Sigmoid colon (tissue), 6 donors: ENCODE measurements at regions not wholly inside any gene's neighbourhood (a gene's known extent, or its start where the extent isn't known, plus 50 kb on each side); places are given as distances from the start of the nearest gene placed in this dataset.

Source experiments
- DNase-seq: peaks from one replicate; pipeline ENCODE4 v3.0.0-alpha.2; 2019
- H3K27ac ChIP-seq, 4 donors: fragments of 200-600 bp; sonication (generic); one replicate each; pipeline ENCODE4 v1.5.1; 2016 to 2019; ENCODE audit warnings: mild to moderate bottlenecking in 1 of 4
- H3K27me3 ChIP-seq, 3 donors: fragments of 200-600 bp; sonication (generic); one replicate each; pipeline ENCODE4 v1.5.1; 2019; ENCODE audit warnings: mild to moderate bottlenecking in 1 of 3
- H3K36me3 ChIP-seq, 4 donors: fragments of 200-600 bp; sonication (generic); one replicate each; pipeline ENCODE4 v1.5.1; 2016 to 2019
- H3K4me1 ChIP-seq, 4 donors: fragments of 200-600 bp; sonication (generic); one replicate each; pipeline ENCODE4 v1.5.1; 2017 to 2019
- H3K4me3 ChIP-seq, 4 donors: fragments of 200-600 bp; sonication (generic); one replicate each; pipeline ENCODE4 v1.5.1; 2017 to 2019; ENCODE audit warnings: mild to moderate bottlenecking in 2 of 4, moderate library complexity in 1 of 4
- H3K9me3 ChIP-seq, 4 donors: fragments of 200-600 bp in 3 of 4; sonication (generic) in 3 of 4; one replicate each; pipeline versions ENCODE4 v1.5.1 to v1.6.1; 2013 to 2019
- EP300 ChIP-seq, 4 donors: sonication (generic); formaldehyde crosslinking; IDR thresholded peaks; one replicate each; pipeline ENCODE4 v1.6.1; 2017; ENCODE audit warnings: antibody characterized with exemption in 4 of 4
- POLR2A ChIP-seq, 2 donors: fragments of 450-650 bp; IDR thresholded peaks; one replicate each; pipeline ENCODE4 v1.6.1; 2016; ENCODE audit warnings: antibody characterized with exemption in 2 of 2, mild to moderate bottlenecking in 2 of 2, moderate library complexity in 2 of 2
- POLR2AphosphoS5 ChIP-seq, 4 donors: sonication (generic); formaldehyde crosslinking; IDR thresholded peaks; one replicate each; pipeline ENCODE4 v1.6.1; 2017; ENCODE audit warnings: antibody characterized with exemption in 4 of 4
- WGBS, 2 donors: extraction: QIAGEN DNeasy Blood & Tissue Kit; methylation state at CpG; one replicate each; pipeline ENCODE4 v1.1.7; 2013; 5-methylcytosine and 5-hydroxymethylcytosine counted together
- intact Hi-C: fragments of 100-400 bp; cut with DNase I; formaldehyde crosslinking; loops from one replicate; pipeline ENCODE4 v1.15.1; 2023
- TF ChIP-seq, protein P1 (sequence below), 4 experiments: fragments of 450-650 bp in 3 of 4; fragments of 200-600 bp in 1 of 4; IDR thresholded peaks; one replicate each; pipeline ENCODE4 v1.5.1; 2016 to 2019; ENCODE audit warnings: antibody characterized with exemption in 4 of 4, mild to moderate bottlenecking in 3 of 4, moderate library complexity in 2 of 4
- donor health status: healthy with polysubstance abuse.
- donor health status: healthy.

- Histone ChIP-seq H3K27me3 (no peaks in the 10 kb centered on the region), H3K9me3 (peaks cover 0 to 2% (median 0%) of the 10 kb centered on the region in 4 donors), H3K4me1 (no peaks in the 10 kb centered on the region), H3K4me3 (no peak overlapping the region), H3K27ac (no peak overlapping the region), H3K36me3 (no peaks in the 10 kb centered on the region)
- 71 to 79% methylated on average over 6 of the region's 6 CpGs for WGBS, 2 donors
- TF ChIP-seq EP300 (IDR thresholded peaks at IDR 0.05) = no peak
- TF ChIP-seq POLR2A (IDR thresholded peaks at IDR 0.05) = no peak
- TF ChIP-seq POLR2AphosphoS5 (IDR thresholded peaks at IDR 0.05) = no peak
- TF ChIP-seq, protein P1, sequence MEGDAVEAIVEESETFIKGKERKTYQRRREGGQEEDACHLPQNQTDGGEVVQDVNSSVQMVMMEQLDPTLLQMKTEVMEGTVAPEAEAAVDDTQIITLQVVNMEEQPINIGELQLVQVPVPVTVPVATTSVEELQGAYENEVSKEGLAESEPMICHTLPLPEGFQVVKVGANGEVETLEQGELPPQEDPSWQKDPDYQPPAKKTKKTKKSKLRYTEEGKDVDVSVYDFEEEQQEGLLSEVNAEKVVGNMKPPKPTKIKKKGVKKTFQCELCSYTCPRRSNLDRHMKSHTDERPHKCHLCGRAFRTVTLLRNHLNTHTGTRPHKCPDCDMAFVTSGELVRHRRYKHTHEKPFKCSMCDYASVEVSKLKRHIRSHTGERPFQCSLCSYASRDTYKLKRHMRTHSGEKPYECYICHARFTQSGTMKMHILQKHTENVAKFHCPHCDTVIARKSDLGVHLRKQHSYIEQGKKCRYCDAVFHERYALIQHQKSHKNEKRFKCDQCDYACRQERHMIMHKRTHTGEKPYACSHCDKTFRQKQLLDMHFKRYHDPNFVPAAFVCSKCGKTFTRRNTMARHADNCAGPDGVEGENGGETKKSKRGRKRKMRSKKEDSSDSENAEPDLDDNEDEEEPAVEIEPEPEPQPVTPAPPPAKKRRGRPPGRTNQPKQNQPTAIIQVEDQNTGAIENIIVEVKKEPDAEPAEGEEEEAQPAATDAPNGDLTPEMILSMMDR (IDR thresholded peaks at IDR 0.05) = no peak
- intact Hi-C loops = no loop called here
- DNase-seq = no peak
Observed at GRCh38 chr1:38353956-38354355, 307.4 kb upstream of the POU3F1 start.

DNA sequence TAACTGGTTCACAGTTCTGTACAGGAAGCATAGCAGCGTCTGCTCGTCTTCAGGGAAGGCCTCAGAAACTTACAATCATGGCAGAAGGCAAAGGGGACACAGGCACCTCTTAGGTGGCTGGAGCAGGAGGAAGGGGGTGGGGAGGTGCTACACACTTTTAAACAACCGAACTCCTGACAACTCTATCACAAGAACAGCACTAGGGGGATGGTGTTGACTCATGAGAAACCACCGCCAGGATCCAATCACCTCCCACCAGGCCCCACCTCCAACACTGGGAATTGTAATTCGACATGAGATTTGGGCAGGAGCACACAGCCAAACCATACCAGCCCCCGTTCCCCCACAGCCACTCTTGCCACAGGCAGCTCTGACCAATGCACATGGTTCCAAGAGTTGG lies 306.3 kb upstream of the POU3F1 start:
- peaks cover 0 to 2% (median 0%) of the 10 kb centered on the region in 4 donors for H3K9me3 ChIP-seq
- WGBS, 2 donors = 47 to 59% methylated on average over 6 of the region's 6 CpGs

DNA sequence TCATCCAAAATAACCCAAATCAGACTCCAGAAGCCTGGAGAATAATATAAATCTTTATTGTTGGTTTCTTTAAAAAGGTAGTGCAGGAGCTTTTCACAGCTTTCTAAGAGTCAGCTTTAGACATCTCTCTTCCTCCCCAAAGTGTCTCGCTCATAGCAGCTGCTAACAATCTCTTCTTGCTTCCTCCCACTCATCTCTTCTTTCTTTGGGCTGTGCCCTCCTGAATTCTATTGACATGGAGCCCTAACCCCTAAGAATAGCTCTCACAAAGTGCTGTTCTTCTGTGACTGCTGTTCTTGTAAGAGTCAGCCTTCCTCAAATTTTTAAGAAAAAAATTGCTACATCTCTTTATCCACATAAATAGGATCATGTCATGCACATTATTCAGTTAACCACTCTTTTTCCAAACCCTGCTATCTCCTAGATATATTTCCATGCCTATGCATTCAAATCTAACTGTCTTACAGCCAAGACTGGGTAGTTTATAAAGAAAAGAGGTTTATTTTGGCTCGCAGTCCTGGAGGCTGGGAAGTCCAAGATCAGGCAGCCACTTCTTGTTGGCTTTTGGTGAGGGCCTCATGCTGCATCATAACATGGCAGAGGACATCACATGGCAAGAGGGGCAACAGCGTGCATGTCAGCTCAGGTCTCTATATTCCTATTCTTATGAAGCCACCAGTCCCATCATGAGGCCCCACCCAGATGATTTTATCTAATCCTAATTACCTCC lies 301.0 kb upstream of the POU3F1 start:
- Histone ChIP-seq H3K9me3 (peaks cover 0 to 6% (median 3%) of the 10 kb centered on the region in 4 donors), H3K36me3 (no peaks in the 10 kb centered on the region), H3K4me3 (no peak overlapping the region), H3K4me1 (no peaks in the 10 kb centered on the region), H3K27ac (no peak overlapping the region), H3K27me3 (no peaks in the 10 kb centered on the region)
- TF ChIP-seq POLR2AphosphoS5 (IDR thresholded peaks at IDR 0.05) (no peak), POLR2A (IDR thresholded peaks at IDR 0.05) (no peak), EP300 (IDR thresholded peaks at IDR 0.05) (no peak)
- TF ChIP-seq, protein P1 (IDR thresholded peaks at IDR 0.05) = no peak
- DNase-seq = no peak
- WGBS, 2 donors = 83% methylated on average over 3 of the region's 3 CpGs
- intact Hi-C loops = no loop called here

More for the DNA sequence above, 306.3 kb upstream of the POU3F1 start:
- H3K27me3 ChIP-seq = no peaks in the 10 kb centered on the region
- no peaks in the 10 kb centered on the region for H3K36me3 ChIP-seq
- no peaks in the 10 kb centered on the region for H3K4me1 ChIP-seq
- intact Hi-C loops = no loop called here
- no peak overlapping the region for H3K4me3 ChIP-seq
- no peak for TF ChIP-seq EP300 (IDR thresholded peaks at IDR 0.05)
- TF ChIP-seq POLR2A (IDR thresholded peaks at IDR 0.05) = no peak
- no peak for TF ChIP-seq POLR2AphosphoS5 (IDR thresholded peaks at IDR 0.05)
- TF ChIP-seq, protein P1 (IDR thresholded peaks at IDR 0.05) = no peak
- no peak overlapping the region for H3K27ac ChIP-seq
- no peak for DNase-seq

GRCh38 chr1:38344716-38345115 lies 298.1 kb upstream of the POU3F1 start:
- 62 to 74% methylated on average over 4 of the region's 4 CpGs for WGBS, 2 donors
- no peak for TF ChIP-seq EP300 (IDR thresholded peaks at IDR 0.05)
- TF ChIP-seq POLR2A (IDR thresholded peaks at IDR 0.05) = no peak
- TF ChIP-seq, protein P1 (IDR thresholded peaks at IDR 0.05) = no peak
- no peak for TF ChIP-seq POLR2AphosphoS5 (IDR thresholded peaks at IDR 0.05)
- DNase-seq = no peak
- Histone ChIP-seq H3K27ac (no peak overlapping the region), H3K4me1 (no peaks in the 10 kb centered on the region), H3K9me3 (peaks cover 0 to 6% (median 1%) of the 10 kb centered on the region in 4 donors), H3K27me3 (no peaks in the 10 kb centered on the region), H3K4me3 (no peak overlapping the region), H3K36me3 (no peaks in the 10 kb centered on the region)
- intact Hi-C loops = no loop called here
